ENCODE measurements at regions not wholly inside any gene's neighbourhood (a gene's known extent, or its start where the extent isn't known, plus 50 kb on each side); places are given as distances from the start of the nearest gene placed in this dataset.

DNA sequence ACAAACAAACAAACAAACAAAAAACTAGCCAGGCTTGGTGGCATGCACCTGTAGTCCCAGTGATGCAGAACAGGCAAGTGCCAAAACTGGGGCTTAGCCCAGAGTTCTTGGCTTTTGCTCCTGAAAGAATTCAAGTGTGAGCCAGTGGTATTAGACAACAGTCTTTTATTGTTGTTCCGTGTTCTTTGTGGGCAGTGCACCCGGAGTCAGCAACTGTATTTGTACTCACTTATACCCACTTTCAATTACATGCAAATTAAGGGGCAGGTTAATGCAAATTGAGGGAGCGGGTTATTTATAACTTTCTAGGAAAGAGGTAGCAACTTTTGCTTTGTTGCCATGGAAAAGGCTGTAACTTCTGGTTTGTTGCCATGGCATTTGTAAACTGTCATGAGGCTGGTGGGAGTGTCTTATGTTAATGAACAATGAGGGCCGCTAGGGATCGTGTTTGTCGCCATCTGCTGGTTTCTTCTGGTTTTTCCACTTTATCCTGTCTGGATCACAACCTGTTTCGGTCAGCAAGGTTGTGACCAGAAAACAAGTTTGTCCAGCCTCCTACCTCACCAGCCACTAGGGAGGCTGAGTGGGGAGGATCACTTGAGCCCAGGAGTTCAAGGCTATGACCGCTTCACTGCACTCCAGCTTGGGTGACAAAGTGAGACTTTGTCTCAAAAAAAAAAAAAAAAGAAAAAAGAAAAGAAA is 88.8 kb upstream of the ESX1 start:
- H3F3A ChIP-seq (ENCODE audit: insufficient read depth, low read length, poor library complexity, severe bottlenecking): no peaks in the 10 kb centered on the region
- H3K4me2 ChIP-seq (ENCODE audit: low read length): no peak overlapping the region
- no peaks in the 10 kb centered on the region for H3K27me3 ChIP-seq (ENCODE audit: insufficient read depth, low read depth, low read length)
- no peak overlapping the region for H3K9ac ChIP-seq (ENCODE audit: low read length)
- H3K36me3 ChIP-seq (ENCODE audit: insufficient read depth, low read length): no peaks in the 10 kb centered on the region
- H3K79me2 ChIP-seq (replicated peaks; ENCODE audit: insufficient read depth, low read length): no peaks in the 10 kb centered on the region
- no peak overlapping the region for H2AFZ ChIP-seq (ENCODE audit: low read depth, low read length)
- no peaks in the 10 kb centered on the region for H4K20me1 ChIP-seq (ENCODE audit: insufficient read depth)
- H3K27ac ChIP-seq (ENCODE audit: low read length): no peak overlapping the region
- TF ChIP-seq SMC3 (conservative IDR thresholded peaks at IDR 0.05; ENCODE audit: poor library complexity) (peak; percentile 62), RAD21 (conservative IDR thresholded peaks at IDR 0.05) (peak; percentile 61), CTCF (IDR thresholded peaks at IDR 0.05; ENCODE audit: poor library complexity, severe bottlenecking) (peak; percentile 64), TAF1 (IDR thresholded peaks at IDR 0.05; ENCODE audit: low read depth) (no peak), EZH2 (IDR thresholded peaks at IDR 0.05; ENCODE audit: borderline replicate concordance, insufficient read depth, low read length, poor library complexity, severe bottlenecking) (no peak), MXI1 (conservative IDR thresholded peaks at IDR 0.05; ENCODE audit: poor library complexity, severe bottlenecking) (no peak)
- no peaks in the 10 kb centered on the region for H3K9me2 ChIP-seq (ENCODE audit: insufficient read depth, low read length)
- no peaks in the 10 kb centered on the region for H3K9me3 ChIP-seq (ENCODE audit: low read length)
- H3K4me3 ChIP-seq (ENCODE audit: low read length): no peak overlapping the region

GRCh38 chrX:104342065-104342464 is 87.3 kb upstream of the ESX1 start:
- Histone ChIP-seq H3K79me2 (replicated peaks; ENCODE audit: insufficient read depth, low read length) (no peaks in the 10 kb centered on the region), H3K9me2 (ENCODE audit: insufficient read depth, low read length) (no peaks in the 10 kb centered on the region), H2AFZ (ENCODE audit: low read depth, low read length) (no peak overlapping the region), H3K27ac (ENCODE audit: low read length) (no peak overlapping the region), H3K4me2 (ENCODE audit: low read length) (no peak overlapping the region), H3F3A (ENCODE audit: insufficient read depth, low read length, poor library complexity, severe bottlenecking) (no peaks in the 10 kb centered on the region), H3K4me3 (ENCODE audit: low read length) (no peak overlapping the region), H3K9ac (ENCODE audit: low read length) (no peak overlapping the region), H4K20me1 (ENCODE audit: insufficient read depth) (no peaks in the 10 kb centered on the region), H3K9me3 (ENCODE audit: low read length) (no peaks in the 10 kb centered on the region), H3K27me3 (ENCODE audit: insufficient read depth, low read depth, low read length) (no peaks in the 10 kb centered on the region), H3K36me3 (ENCODE audit: insufficient read depth, low read length) (no peaks in the 10 kb centered on the region)
- TF ChIP-seq RAD21 (conservative IDR thresholded peaks at IDR 0.05) (no peak), EP300 (conservative IDR thresholded peaks at IDR 0.05; ENCODE audit: poor library complexity, severe bottlenecking) (no peak), SMC3 (conservative IDR thresholded peaks at IDR 0.05; ENCODE audit: poor library complexity) (no peak), EZH2 (IDR thresholded peaks at IDR 0.05; ENCODE audit: borderline replicate concordance, insufficient read depth, low read length, poor library complexity, severe bottlenecking) (no peak), CTCF (IDR thresholded peaks at IDR 0.05; ENCODE audit: poor library complexity, severe bottlenecking) (no peak), TAF1 (IDR thresholded peaks at IDR 0.05; ENCODE audit: low read depth) (no peak), REST (IDR thresholded peaks at IDR 0.05; ENCODE audit: borderline replicate concordance) (no peak), POLR2AphosphoS5 (IDR thresholded peaks at IDR 0.05) (no peak), MXI1 (conservative IDR thresholded peaks at IDR 0.05; ENCODE audit: poor library complexity, severe bottlenecking) (no peak)
